Activated CD4-positive, alpha-beta memory T cell treated with anti-CD3 and anti-CD28 coated beads, Interleukin-2, amount 10 ng/mL, durations not matched to agents 7 days and 5 days (primary cell): ENCODE measurements at regions not wholly inside any gene's neighbourhood (a gene's known extent, or its start where the extent isn't known, plus 50 kb on each side); places are given as distances from the start of the nearest gene placed in this dataset.
"Not testable (repeated sequence)": the region's sequence is repeated elsewhere in the genome, so short reads cannot be mapped to it uniquely, and the experiment has no call there.

Experiments
- CTCF ChIA-PET: fragments of 350-600 bp; sonication (Branson Sonifier 250); formaldehyde crosslinking; loops from one replicate; lab custom pipeline; 2021; ENCODE audit warnings: antibody characterized with exemption, inconsistent platforms; lab: Charles Lee
- POLR2A ChIA-PET: fragments of 350-600 bp; sonication (Branson Sonifier 250); formaldehyde crosslinking; loops from one replicate; lab custom pipeline; 2021; ENCODE audit warnings: antibody characterized with exemption; lab: Charles Lee
- DNase-seq: peaks from one replicate; pipeline ENCODE4 v3.0.0-alpha.2; 2020
- H3K27ac Mint-ChIP-seq: one replicate; pipeline ENCODE4 v1.8.0; 2021; ENCODE audit warnings: mild to moderate bottlenecking, mixed read lengths
- H3K27me3 Mint-ChIP-seq: one replicate; pipeline ENCODE4 v1.8.0; 2021; ENCODE audit warnings: mixed read lengths
- H3K36me3 Mint-ChIP-seq: one replicate; pipeline ENCODE4 v1.8.0; 2021; ENCODE audit warnings: low read depth, mixed read lengths
- H3K4me1 Mint-ChIP-seq: one replicate; pipeline ENCODE4 v1.8.0; 2021; ENCODE audit warnings: mixed read lengths
- H3K4me3 Mint-ChIP-seq: one replicate; pipeline ENCODE4 v1.8.0; 2021; ENCODE audit warnings: mild to moderate bottlenecking, mixed read lengths
- H3K9me3 Mint-ChIP-seq: one replicate; pipeline ENCODE4 v1.8.0; 2021; ENCODE audit warnings: mixed read lengths

DNA sequence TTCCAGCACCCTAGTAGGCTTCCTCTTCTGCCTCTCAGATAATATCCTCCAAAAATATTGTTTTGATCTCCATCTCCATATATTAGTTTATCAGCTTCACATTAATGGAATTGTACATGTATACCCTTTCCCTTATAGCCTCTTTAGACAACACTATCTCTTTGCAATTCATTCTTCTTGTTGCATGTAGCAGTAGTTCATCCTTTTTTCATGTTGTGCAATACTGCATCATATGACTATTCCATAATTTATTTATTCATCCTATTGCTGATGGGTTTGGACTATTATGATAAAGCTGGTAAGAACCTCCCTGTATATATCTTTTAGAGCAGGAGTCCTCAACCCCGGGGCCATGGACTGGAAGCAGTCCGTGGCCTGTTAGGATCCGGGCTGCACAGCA is 148.2 kb upstream of the FAT1 start:
- DNase-seq, result no peak
- H3K27ac Mint-ChIP-seq, result no peak overlapping the region
- no peaks in the 10 kb centered on the region for H3K27me3 Mint-ChIP-seq
- CTCF ChIA-PET, result no interaction called here
- H3K4me1 Mint-ChIP-seq, result no peaks in the 10 kb centered on the region
- H3K9me3 Mint-ChIP-seq, result peaks cover 3% of the 10 kb centered on the region
- H3K4me3 Mint-ChIP-seq, result no peak overlapping the region
- POLR2A ChIA-PET, result no interaction called here
- no peaks in the 10 kb centered on the region for H3K36me3 Mint-ChIP-seq

DNA sequence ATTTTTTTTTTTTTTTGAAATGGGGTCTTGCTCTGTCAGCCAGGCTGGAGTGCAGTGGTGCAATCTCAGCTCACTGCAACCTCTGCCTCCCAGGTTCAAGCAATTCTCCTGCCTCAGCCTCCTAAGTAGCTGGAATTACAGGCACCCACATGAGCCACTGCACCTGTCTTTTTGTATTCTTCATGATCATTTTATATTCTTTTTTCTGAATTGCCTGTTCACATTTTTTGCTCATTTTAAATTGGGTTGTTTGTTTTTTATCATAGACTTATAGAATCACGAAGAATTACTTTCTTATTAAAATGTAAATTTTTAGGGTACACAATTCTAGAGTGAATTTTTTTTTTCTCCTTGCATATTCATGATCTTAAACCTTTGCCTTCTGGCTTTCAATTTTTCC is 149.4 kb upstream of the FAT1 start:
- POLR2A ChIA-PET, H3K36me3 Mint-ChIP-seq, H3K27ac Mint-ChIP-seq, H3K4me3 Mint-ChIP-seq, H3K4me1 Mint-ChIP-seq, H3K27me3 Mint-ChIP-seq, DNase-seq, CTCF ChIA-PET, H3K9me3 Mint-ChIP-seq: not testable (repeated sequence)

- no peak for DNase-seq
- no peaks in the 10 kb centered on the region for H3K36me3 Mint-ChIP-seq
- H3K4me1 Mint-ChIP-seq, result no peaks in the 10 kb centered on the region
- H3K27ac Mint-ChIP-seq, result no peak overlapping the region
- H3K4me3 Mint-ChIP-seq, result no peak overlapping the region
- peaks cover 3% of the 10 kb centered on the region for H3K9me3 Mint-ChIP-seq
- POLR2A ChIA-PET, result no interaction called here
- CTCF ChIA-PET, result no interaction called here
- H3K27me3 Mint-ChIP-seq, result no peaks in the 10 kb centered on the region
Observed at GRCh38 chr4:186875476-186875875, 151.8 kb upstream of the FAT1 start.

DNA sequence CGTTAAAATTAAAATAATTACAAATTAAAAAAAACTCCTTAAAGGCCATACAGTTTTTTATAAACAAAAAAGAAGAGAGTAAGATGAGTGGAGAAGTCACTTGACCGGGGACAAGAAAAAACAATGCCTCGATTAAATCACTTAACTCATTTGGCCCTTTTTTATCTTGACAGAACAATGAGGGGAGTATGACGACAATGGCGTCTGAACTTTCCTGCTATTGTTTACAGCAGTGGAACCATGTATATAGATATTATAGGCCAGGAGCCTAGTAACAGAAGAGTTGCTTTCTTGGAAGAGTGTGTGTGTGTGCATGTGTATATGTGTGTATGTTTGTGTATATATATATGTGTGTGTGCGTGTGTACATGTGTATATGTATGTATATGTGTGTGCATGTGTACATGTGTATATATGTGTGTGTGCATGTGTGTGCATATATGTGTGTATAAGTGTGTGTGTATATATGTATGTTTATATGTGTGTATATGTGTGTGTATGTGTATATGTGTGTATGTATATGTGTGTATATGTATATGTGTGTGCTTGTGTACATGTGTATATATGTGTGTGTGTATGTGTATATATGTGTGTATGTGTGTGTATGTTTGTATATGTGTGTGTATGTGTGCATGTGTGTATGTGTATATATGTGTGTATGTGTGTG is 153.4 kb upstream of the FAT1 start:
- Mint-ChIP-seq H3K4me3 (no peak overlapping the region), H3K4me1 (no peaks in the 10 kb centered on the region), H3K36me3 (no peaks in the 10 kb centered on the region), H3K9me3 (peaks cover 3% of the 10 kb centered on the region), H3K27ac (no peak overlapping the region), H3K27me3 (no peaks in the 10 kb centered on the region)
- no peak for DNase-seq
- CTCF ChIA-PET, result no interaction called here
- POLR2A ChIA-PET, result no interaction called here

DNA sequence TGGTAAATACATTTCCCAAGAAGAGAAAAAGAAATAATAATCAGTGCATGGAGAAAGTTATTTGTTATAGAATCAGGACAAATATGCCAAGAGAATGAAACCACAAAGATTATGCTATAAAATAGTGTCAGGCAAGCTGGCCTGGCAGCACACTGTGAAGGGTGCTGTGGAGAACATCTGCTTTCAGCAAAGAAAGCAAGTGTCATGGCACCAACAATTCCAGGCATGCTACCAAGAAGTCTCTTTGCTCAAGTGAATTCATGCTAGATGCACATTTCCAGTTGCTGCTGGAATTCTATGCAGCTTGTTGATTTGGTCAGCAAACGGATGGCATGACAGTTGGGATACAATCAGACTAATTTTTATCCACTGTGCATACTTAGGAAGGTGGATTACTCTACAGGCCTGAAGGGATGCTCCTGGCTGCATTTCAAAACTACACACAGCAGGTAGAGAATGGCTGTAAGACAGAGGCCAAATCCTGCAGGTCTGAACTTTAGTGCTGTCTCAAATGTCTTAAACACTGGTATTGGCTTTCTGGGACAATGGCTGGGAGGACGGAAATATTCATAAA is 154.6 kb upstream of the FAT1 start:
- Mint-ChIP-seq H3K9me3 (peaks cover 3% of the 10 kb centered on the region), H3K27me3 (no peaks in the 10 kb centered on the region), H3K4me3 (no peak overlapping the region), H3K27ac (no peak overlapping the region), H3K4me1 (no peaks in the 10 kb centered on the region), H3K36me3 (no peaks in the 10 kb centered on the region)
- POLR2A ChIA-PET, result no interaction called here
- CTCF ChIA-PET, result no interaction called here
- DNase-seq, result no peak

DNA sequence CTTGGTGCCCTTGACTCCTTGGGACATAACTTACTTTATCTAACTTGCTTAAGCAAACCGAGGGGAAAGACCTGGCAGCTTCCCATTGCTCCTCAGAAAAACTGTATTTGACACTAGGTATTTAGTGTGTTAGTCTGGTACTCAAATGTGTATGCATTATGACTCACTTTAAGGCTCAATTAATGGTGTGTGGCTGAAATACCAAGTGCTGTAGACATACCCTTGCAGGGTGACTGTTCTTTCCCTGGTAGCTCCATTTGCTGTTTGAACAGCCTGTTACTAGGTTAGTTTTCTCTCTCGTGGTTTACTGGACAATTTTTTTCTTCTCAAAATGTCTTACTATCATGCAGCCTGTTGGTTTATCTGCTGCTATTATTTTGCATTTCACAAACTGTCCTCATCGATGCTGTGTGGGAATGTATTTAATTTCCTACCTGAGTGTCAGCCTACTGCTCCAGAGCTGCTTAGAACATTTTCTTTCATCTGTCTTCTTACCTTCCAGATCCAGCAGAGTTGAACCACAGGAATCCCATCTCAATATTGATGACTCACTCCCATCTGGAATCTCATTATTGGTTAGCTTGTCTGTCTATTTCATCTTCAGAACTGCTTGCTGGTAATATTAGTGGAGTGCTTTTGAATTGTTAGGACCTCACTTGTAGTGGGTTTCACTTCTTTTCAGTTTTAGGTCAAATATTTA is 158.0 kb upstream of the FAT1 start:
- Mint-ChIP-seq H3K4me3 (no peak overlapping the region), H3K36me3 (no peaks in the 10 kb centered on the region), H3K9me3 (no peaks in the 10 kb centered on the region), H3K27me3 (no peaks in the 10 kb centered on the region), H3K27ac (no peak overlapping the region), H3K4me1 (no peaks in the 10 kb centered on the region)
- POLR2A ChIA-PET, result no interaction called here
- CTCF ChIA-PET, result no interaction called here
- DNase-seq, result no peak

DNA sequence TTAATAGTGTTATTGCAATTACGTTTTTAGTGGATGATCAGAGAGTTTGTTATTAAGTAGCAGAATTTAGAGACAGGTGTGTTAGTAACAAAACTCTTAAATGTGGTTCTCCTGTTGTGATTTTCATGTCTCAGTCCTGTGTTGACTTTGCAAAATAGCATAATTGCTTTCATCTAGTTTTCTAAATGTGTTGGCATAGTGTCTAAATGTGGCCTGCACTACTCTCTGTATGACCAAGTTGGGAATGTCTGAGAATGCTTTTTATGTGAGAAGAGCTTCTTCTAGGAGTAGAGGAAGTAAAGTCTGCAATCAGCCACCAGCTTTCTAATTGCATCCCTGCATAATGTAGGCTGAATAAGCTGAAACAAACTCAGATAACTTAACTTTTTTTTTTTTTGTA is 158.6 kb upstream of the FAT1 start:
- Mint-ChIP-seq H3K27me3 (no peaks in the 10 kb centered on the region), H3K36me3 (no peaks in the 10 kb centered on the region), H3K27ac (no peak overlapping the region), H3K4me1 (no peaks in the 10 kb centered on the region), H3K4me3 (no peak overlapping the region), H3K9me3 (no peaks in the 10 kb centered on the region)
- POLR2A ChIA-PET, result no interaction called here
- CTCF ChIA-PET, result no interaction called here
- no peak for DNase-seq

GRCh38 chr4:186885289-186885688 is 161.6 kb upstream of the FAT1 start:
- H3K27me3 Mint-ChIP-seq, result no peaks in the 10 kb centered on the region
- POLR2A ChIA-PET, result no interaction called here
- H3K4me1 Mint-ChIP-seq, result no peaks in the 10 kb centered on the region
- H3K27ac Mint-ChIP-seq, result no peak overlapping the region
- H3K36me3 Mint-ChIP-seq, result no peaks in the 10 kb centered on the region
- no peak overlapping the region for H3K4me3 Mint-ChIP-seq
- no peak for DNase-seq
- peaks cover 7% of the 10 kb centered on the region for H3K9me3 Mint-ChIP-seq
- CTCF ChIA-PET, result no interaction called here

GRCh38 chr4:186886759-186887158 is 163.1 kb upstream of the FAT1 start:
- H3K36me3 Mint-ChIP-seq, result no peaks in the 10 kb centered on the region
- POLR2A ChIA-PET, result no interaction called here
- H3K27ac Mint-ChIP-seq, result no peak overlapping the region

GRCh38 chr4:186887291-186887700 is 163.6 kb upstream of the FAT1 start:
- Mint-ChIP-seq H3K4me3 (no peak overlapping the region), H3K9me3 (peaks cover 15% of the 10 kb centered on the region), H3K27ac (no peak overlapping the region), H3K4me1 (no peaks in the 10 kb centered on the region), H3K27me3 (no peaks in the 10 kb centered on the region), H3K36me3 (no peaks in the 10 kb centered on the region)
- no peak for DNase-seq
- ChIA-PET POLR2A (no interaction called here), CTCF (no interaction called here)

More at GRCh38 chr4:186886759-186887158, 163.1 kb upstream of the FAT1 start:
- no peaks in the 10 kb centered on the region for H3K27me3 Mint-ChIP-seq
- CTCF ChIA-PET, result no interaction called here
- no peak for DNase-seq
- no peaks in the 10 kb centered on the region for H3K4me1 Mint-ChIP-seq
- peaks cover 14% of the 10 kb centered on the region for H3K9me3 Mint-ChIP-seq
- H3K4me3 Mint-ChIP-seq, result no peak overlapping the region

DNA sequence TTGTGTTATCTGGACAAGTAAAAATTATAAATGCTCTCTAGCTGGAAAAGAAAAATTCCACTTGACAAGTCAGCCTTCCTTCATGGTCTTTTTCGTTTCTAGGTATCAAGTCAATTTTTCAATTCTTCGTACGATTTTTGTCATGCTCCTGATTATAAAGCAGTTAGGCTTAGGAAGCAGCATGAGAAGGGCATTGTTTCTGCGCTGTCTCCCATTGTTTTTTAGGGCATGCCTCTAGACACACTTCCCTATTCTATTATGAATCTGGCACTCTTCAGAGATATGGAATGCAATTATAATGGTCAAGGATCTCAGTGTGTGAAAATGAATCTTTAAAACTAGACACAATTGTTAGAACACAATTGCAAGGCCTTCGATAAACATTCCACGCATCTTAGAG is 164.1 kb upstream of the FAT1 start:
- H3K9me3 Mint-ChIP-seq, result peaks cover 19% of the 10 kb centered on the region

GRCh38 chr4:186889876-186890643 is 166.4 kb upstream of the FAT1 start:
- peaks cover 24% of the 10 kb centered on the region for H3K9me3 Mint-ChIP-seq
- no peaks in the 10 kb centered on the region for H3K36me3 Mint-ChIP-seq
- H3K4me1 Mint-ChIP-seq, result no peaks in the 10 kb centered on the region
- H3K4me3 Mint-ChIP-seq, result no peak overlapping the region
- ChIA-PET POLR2A (no interaction called here), CTCF (no interaction called here)
- H3K27ac Mint-ChIP-seq, result no peak overlapping the region
- no peaks in the 10 kb centered on the region for H3K27me3 Mint-ChIP-seq
- no peak for DNase-seq

More for the DNA sequence above, 164.1 kb upstream of the FAT1 start:
- H3K36me3 Mint-ChIP-seq, result no peaks in the 10 kb centered on the region
- no peaks in the 10 kb centered on the region for H3K27me3 Mint-ChIP-seq
- no peak overlapping the region for H3K4me3 Mint-ChIP-seq
- H3K27ac Mint-ChIP-seq, result no peak overlapping the region
- POLR2A ChIA-PET, result no interaction called here
- H3K4me1 Mint-ChIP-seq, result no peaks in the 10 kb centered on the region
- CTCF ChIA-PET, result no interaction called here
- DNase-seq, result no peak

DNA sequence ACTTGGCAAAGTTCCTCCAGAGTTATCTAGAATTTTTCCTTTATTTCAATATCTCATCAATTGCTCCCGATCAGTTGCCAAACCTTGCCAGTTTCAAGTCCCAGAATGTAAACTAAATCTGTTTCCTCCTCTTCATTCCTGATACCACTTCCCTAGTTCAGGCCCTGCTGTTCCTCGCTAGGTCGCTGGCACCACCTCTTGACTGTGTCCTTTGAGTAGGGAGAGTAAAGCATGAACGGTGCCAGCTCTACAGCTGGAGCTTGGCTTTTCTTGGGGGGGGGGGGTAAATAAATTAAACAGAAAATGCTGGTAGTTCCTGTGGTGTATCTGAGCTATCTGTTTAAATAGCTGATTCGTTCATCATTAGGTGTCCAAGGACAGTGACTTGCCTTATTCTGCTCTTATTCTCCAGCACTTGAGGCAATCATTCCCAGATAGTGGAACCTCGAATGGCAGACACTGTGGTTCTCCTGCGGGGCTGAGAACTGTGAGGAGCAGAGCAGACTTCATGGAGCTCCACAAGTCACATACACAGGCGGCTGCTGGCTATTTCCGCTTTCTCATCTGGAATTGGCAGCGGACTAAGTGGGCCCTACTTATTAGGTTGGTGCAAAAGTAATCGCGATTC is 168.3 kb upstream of the FAT1 start:
- ChIA-PET CTCF (no interaction called here), POLR2A (no interaction called here)
- peaks cover 28% of the 10 kb centered on the region for H3K9me3 Mint-ChIP-seq
- H3K27me3 Mint-ChIP-seq, result no peaks in the 10 kb centered on the region
- DNase-seq, result no peak
- no peaks in the 10 kb centered on the region for H3K36me3 Mint-ChIP-seq
- no peak overlapping the region for H3K27ac Mint-ChIP-seq
- H3K4me3 Mint-ChIP-seq, result no peak overlapping the region
- no peaks in the 10 kb centered on the region for H3K4me1 Mint-ChIP-seq
